IMR-90 (cell line): ENCODE measurements at regions not wholly inside any gene's neighbourhood (a gene's known extent, or its start where the extent isn't known, plus 50 kb on each side); places are given as distances from the start of the nearest gene placed in this dataset.

ENCODE experiments used
- ATAC-seq: fragments of 200-7000 bp; cut with Tn5 transposase; 2 replicates; pipeline ENCODE4 v1.9.1; 2020; ENCODE audit warnings: low read depth, mild to moderate bottlenecking, moderate library complexity
- BruUV-seq: library from RNA; stranded (reverse); fragments of 400-500 nt; replicated peaks from 2 replicates; lab custom pipeline; 2021; lab: Mats Ljungman, UMichigan
- CTCF ChIA-PET: fragments of 300-600 bp; formaldehyde crosslinking; extraction: SDS; loops from one replicate; lab custom pipeline; 2021; ENCODE audit warnings: antibody characterized with exemption; lab: Yijun Ruan, JAX
- POLR2A ChIA-PET: fragments of 300-600 bp; sonication (Branson Sonifier 250); formaldehyde crosslinking; loops from one replicate; lab custom pipeline; 2022; ENCODE audit warnings: antibody characterized with exemption; ENCODE audit not compliant: unreplicated experiment; lab: Charles Lee
- DNase-seq: peaks from one replicate; pipeline ENCODE4 v3.0.0; 2013
- H2AFZ ChIP-seq: replicated peaks from 2 replicates; pipeline ENCODE3; 2013; ENCODE audit warnings: low read length, mild to moderate bottlenecking; ENCODE audit not compliant: poor library complexity
- H2AK5ac ChIP-seq: 2 replicates; pipeline ENCODE4 v1.6.1; 2013; ENCODE audit warnings: low read depth, low read length, inconsistent platforms
- H2AK9ac ChIP-seq: replicated peaks from 2 replicates; pipeline ENCODE3; 2013; ENCODE audit warnings: mild to moderate bottlenecking, low read depth, low read length, moderate library complexity; ENCODE audit not compliant: poor library complexity
- H2BK120ac ChIP-seq: 2 replicates; pipeline ENCODE4 v1.6.1; 2013; ENCODE audit warnings: low read depth, low read length, inconsistent platforms
- H2BK15ac ChIP-seq: 3 replicates; pipeline ENCODE4 v1.6.1; 2013; ENCODE audit warnings: low read depth, low read length, inconsistent platforms
- H2BK20ac ChIP-seq: 2 replicates; pipeline ENCODE4 v1.6.1; 2013; ENCODE audit warnings: low read depth, mild to moderate bottlenecking, inconsistent platforms, low read length, moderate library complexity
- H2BK5ac ChIP-seq: 2 replicates; pipeline ENCODE4 v1.6.1; 2013; ENCODE audit warnings: mild to moderate bottlenecking, low read depth, low read length, inconsistent platforms; ENCODE audit not compliant: poor library complexity, severe bottlenecking
- H3K14ac ChIP-seq: replicated peaks from 2 replicates; pipeline ENCODE4 v1.6.1; 2013; ENCODE audit warnings: low read depth, low read length, inconsistent platforms
- H3K18ac ChIP-seq: 2 replicates; pipeline ENCODE4 v1.6.1; 2013; ENCODE audit warnings: low read depth, low read length, control low read depth
- H3K23ac ChIP-seq: 2 replicates; pipeline ENCODE4 v1.6.1; 2013; ENCODE audit warnings: low read depth, low read length, inconsistent platforms
- H3K27ac ChIP-seq: 2 replicates; pipeline ENCODE4 v1.5.1; 2013; ENCODE audit warnings: mild to moderate bottlenecking, control low read depth, low read length; ENCODE audit not compliant: insufficient read depth
- H3K27me3 ChIP-seq: 2 replicates; pipeline ENCODE4 v1.6.1; 2013; ENCODE audit warnings: low read length; ENCODE audit not compliant: control insufficient read depth, insufficient read depth
- H3K36me3 ChIP-seq: 2 replicates; pipeline ENCODE4 v1.6.1; 2013; ENCODE audit warnings: low read length, mixed read lengths; ENCODE audit not compliant: control insufficient read depth, insufficient read depth
- H3K4ac ChIP-seq: 2 replicates; pipeline ENCODE4 v1.6.1; 2013; ENCODE audit warnings: low read depth, low read length, inconsistent platforms
- H3K4me1 ChIP-seq: 2 replicates; pipeline ENCODE4 v1.6.1; 2013; ENCODE audit warnings: low read length, mixed read lengths; ENCODE audit not compliant: control insufficient read depth, insufficient read depth
- H3K4me2 ChIP-seq: 2 replicates; pipeline ENCODE4 v1.6.1; 2013; ENCODE audit warnings: low read depth, mild to moderate bottlenecking, control low read depth, low read length, moderate library complexity
- H3K4me3 ChIP-seq: 2 replicates; pipeline ENCODE4 v1.5.1; 2013; ENCODE audit warnings: low read depth, mild to moderate bottlenecking, control low read depth, low read length, moderate library complexity; ENCODE audit not compliant: insufficient read depth
- H3K56ac ChIP-seq: 2 replicates; pipeline ENCODE4 v1.6.1; 2013; ENCODE audit warnings: low read length, inconsistent platforms; ENCODE audit not compliant: insufficient read depth; ENCODE audit errors: extremely low read depth
- H3K79me1 ChIP-seq, 2 experiments: 2 replicates each; pipeline ENCODE4 v1.6.1; 2013; ENCODE audit warnings: low read length in 2 of 2, inconsistent platforms in 1 of 2, low read depth in 1 of 2
- H3K9ac ChIP-seq: 2 replicates; pipeline ENCODE4 v1.6.1; 2013; ENCODE audit warnings: low read depth, low read length, control low read depth
- H3K9me1 ChIP-seq: 2 replicates; pipeline ENCODE4 v1.6.1; 2013; ENCODE audit warnings: low read length, inconsistent platforms; ENCODE audit not compliant: insufficient read depth
- H3K9me3 ChIP-seq: 2 replicates; pipeline ENCODE4 v1.6.1; 2013; ENCODE audit warnings: low read length; ENCODE audit not compliant: control insufficient read depth, insufficient read depth
- H4K20me1 ChIP-seq: 2 replicates; pipeline ENCODE4 v1.6.1; 2013; ENCODE audit warnings: low read length, inconsistent platforms; ENCODE audit not compliant: insufficient read depth
- H4K5ac ChIP-seq: 2 replicates; pipeline ENCODE4 v1.6.1; 2013; ENCODE audit warnings: mild to moderate bottlenecking, low read depth, low read length, control low read depth
- H4K8ac ChIP-seq, 2 experiments: 2 replicates each; pipeline ENCODE4 v1.6.1; 2013; ENCODE audit warnings: low read depth in 2 of 2, low read length in 2 of 2, control low read depth in 1 of 2, inconsistent platforms in 1 of 2
- H4K91ac ChIP-seq: 2 replicates; pipeline ENCODE4 v1.6.1; 2013; ENCODE audit warnings: low read depth, low read length, inconsistent platforms; ENCODE audit not compliant: insufficient read depth
- CEBPB ChIP-seq: IDR thresholded peaks from 2 replicates; pipeline ENCODE4 v1.6.1; 2012; ENCODE audit warnings: low read depth, low read length, improper control_type of control experiment
- CHD1 ChIP-seq: IDR thresholded peaks from 2 replicates; pipeline ENCODE4 v1.6.1; 2012; ENCODE audit warnings: low read depth, low read length, improper control_type of control experiment
- CTCF ChIP-seq: conservative IDR thresholded peaks from 2 replicates; pipeline ENCODE4 v1.5.1; 2012; ENCODE audit warnings: mild to moderate bottlenecking, low read depth, low read length, improper control_type of control experiment
- ELK1 ChIP-seq: fragments of 150-350 bp; IDR thresholded peaks from 2 replicates; pipeline ENCODE4 v1.6.1; 2016; ENCODE audit warnings: low read depth, mild to moderate bottlenecking, low read length, moderate library complexity, borderline replicate concordance
- FOS ChIP-seq: fragments of 150-350 bp; IDR thresholded peaks from 2 replicates; pipeline ENCODE4 v1.6.1; 2016; ENCODE audit warnings: low read depth, low read length
- MAFK ChIP-seq: IDR thresholded peaks from 2 replicates; pipeline ENCODE4 v1.6.1; 2012; ENCODE audit warnings: low read depth, low read length, improper control_type of control experiment
- MAZ ChIP-seq: IDR thresholded peaks from 2 replicates; pipeline ENCODE4 v1.6.1; 2012; ENCODE audit warnings: low read depth, mild to moderate bottlenecking, low read length, improper control_type of control experiment, moderate library complexity, borderline replicate concordance
- MXI1 ChIP-seq: IDR thresholded peaks from 2 replicates; pipeline ENCODE4 v1.6.1; 2012; ENCODE audit warnings: low read depth, mild to moderate bottlenecking, low read length, moderate library complexity, borderline replicate concordance
- NFE2L2 ChIP-seq: fragments of 150-350 bp; IDR thresholded peaks from 2 replicates; pipeline ENCODE4 v1.6.1; 2016; ENCODE audit warnings: low read depth, mild to moderate bottlenecking, low read length
- POLR2A ChIP-seq: IDR thresholded peaks from 2 replicates; pipeline ENCODE4 v1.6.1; 2012; ENCODE audit warnings: mild to moderate bottlenecking, low read depth, low read length
- RAD21 ChIP-seq: IDR thresholded peaks from 2 replicates; pipeline ENCODE4 v1.6.1; 2012; ENCODE audit warnings: low read length, improper control_type of control experiment
- RCOR1 ChIP-seq: IDR thresholded peaks from 2 replicates; pipeline ENCODE4 v1.6.1; 2012; ENCODE audit warnings: mild to moderate bottlenecking, low read length, improper control_type of control experiment; ENCODE audit not compliant: insufficient replicate concordance
- RFX5 ChIP-seq: IDR thresholded peaks from 2 replicates; pipeline ENCODE4 v1.8.0; 2012; ENCODE audit warnings: low read depth, mild to moderate bottlenecking, low read length, moderate library complexity
- SMC3 ChIP-seq: fragments of 150-350 bp; IDR thresholded peaks from 2 replicates; pipeline ENCODE4 v1.6.1; 2016; ENCODE audit warnings: low read depth, mild to moderate bottlenecking, antibody characterized with exemption, low read length, moderate library complexity
- USF2 ChIP-seq: fragments of 150-350 bp; IDR thresholded peaks from 2 replicates; pipeline ENCODE4 v1.6.1; 2017; ENCODE audit warnings: mild to moderate bottlenecking, antibody characterized with exemption, low read length, low read depth
- WGBS, 2 experiments: methylation state at CpG; one replicate each; pipeline versions ENCODE4 v1.1.5 to v1.1.7; 2013; ENCODE audit warnings: missing lambda C conversion rate in 2 of 2; ENCODE audit not compliant: insufficient read length in 1 of 2; ENCODE audit errors: extremely low coverage in 2 of 2; 5-methylcytosine and 5-hydroxymethylcytosine counted together
- dilution Hi-C: fragments of 300-500 bp; cut with HindIII; formaldehyde crosslinking; loops from one replicate; pipeline ENCODE4 v1.14.3; 2018; ENCODE audit warnings: low sequenced_read_pairs; ENCODE audit not compliant: unreplicated experiment
- in situ Hi-C: fragments of 300-500 bp; cut with MboI; formaldehyde crosslinking; loops from 3 replicates; pipeline ENCODE4 v1.14.3; 2019; ENCODE audit warnings: low sequenced_read_pairs, inconsistent platforms, mixed read lengths
- intact Hi-C: fragments of 100-400 bp; cut with micrococcal nuclease; formaldehyde crosslinking; loops from 2 replicates; pipeline ENCODE4 v1.10.0; 2022

- H3K9me1 ChIP-seq: no peaks in the 10 kb centered on the region
- no peak overlapping the region for H3K4ac ChIP-seq
- no peaks in the 10 kb centered on the region for H4K20me1 ChIP-seq
- no peak overlapping the region for H2BK5ac ChIP-seq
- no peaks in the 10 kb centered on the region for H3K9me3 ChIP-seq
- in situ Hi-C loops (no loop called here), dilution Hi-C loops (no loop called here), intact Hi-C loops (no loop called here)
- POLR2A ChIA-PET: no interaction called here
- no TSS peak for BruUV-seq
- no peak overlapping the region for H3K18ac ChIP-seq
- H3K36me3 ChIP-seq: no peaks in the 10 kb centered on the region
- no peaks in the 10 kb centered on the region for H3K27me3 ChIP-seq
- no peak overlapping the region for H4K91ac ChIP-seq
- H3K9ac ChIP-seq: no peak overlapping the region
- no peak overlapping the region for H3K4me2 ChIP-seq
- no peak overlapping the region for H2BK15ac ChIP-seq
- TF ChIP-seq MAZ (no peak), NFE2L2 (no peak), RAD21 (no peak), USF2 (no peak), SMC3 (no peak), MXI1 (no peak), CHD1 (no peak), ELK1 (no peak), MAFK (no peak), CTCF (no peak), CEBPB (no peak), RCOR1 (no peak), FOS (no peak), POLR2A (no peak), RFX5 (no peak)
- H4K8ac ChIP-seq: no peak overlapping the region
- no peak for ATAC-seq
- H3K23ac ChIP-seq: no peak overlapping the region
- H3K4me1 ChIP-seq: no peaks in the 10 kb centered on the region
- H2AFZ ChIP-seq: no peak overlapping the region
- CTCF ChIA-PET: no interaction called here
- H3K27ac ChIP-seq: no peak overlapping the region
- H2AK9ac ChIP-seq: no peak overlapping the region
- no peak overlapping the region for H3K56ac ChIP-seq
- H4K5ac ChIP-seq: no peak overlapping the region
- H3K79me1 ChIP-seq: no peaks in the 10 kb centered on the region
- H2BK120ac ChIP-seq: no peak overlapping the region
- H3K14ac ChIP-seq: no peak overlapping the region
- H2AK5ac ChIP-seq: no peak overlapping the region
- no peak for DNase-seq
- no peak overlapping the region for H2BK20ac ChIP-seq
- no CpG with 5 or more reads among the region's 1 CpG for WGBS, 2 experiments
- H3K4me3 ChIP-seq: no peak overlapping the region
These were observed 136.3 kb upstream of the GLI3 start for GRCh38 chr7:42373285-42373684.
